GM12873 (cell line): ENCODE measurements at regions not wholly inside any gene's neighbourhood (a gene's known extent, or its start where the extent isn't known, plus 50 kb on each side); places are given as distances from the start of the nearest gene placed in this dataset.

Experiments
- TF ChIP-seq, protein P1 (sequence below): IDR thresholded peaks from 2 replicates; pipeline ENCODE4 v1.5.1; 2012; ENCODE audit warnings: low read depth, mild to moderate bottlenecking, moderate library complexity, low read length, control low read depth; ENCODE audit not compliant: insufficient read depth; ENCODE audit errors: missing control alignments

DNA sequence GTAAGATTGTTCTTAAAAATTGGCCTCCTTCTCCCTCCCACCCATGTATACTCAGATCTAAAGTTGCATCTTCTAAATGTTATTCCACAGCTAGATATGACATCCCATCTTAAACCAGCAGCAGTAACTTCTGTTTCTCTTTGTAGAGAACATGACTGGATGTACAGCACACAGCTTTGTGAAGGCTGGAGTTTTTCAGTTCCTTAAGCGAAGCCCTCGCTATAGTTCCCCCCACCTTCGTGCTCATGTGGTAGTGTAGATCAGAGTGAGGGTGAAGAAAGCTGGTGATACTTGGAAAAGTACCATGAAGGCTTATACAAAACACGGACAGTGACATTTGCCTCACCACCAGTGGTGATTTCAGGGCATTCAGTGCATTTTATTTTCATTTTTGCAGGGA is 137.5 kb downstream of the MAT2B start:
- TF ChIP-seq, protein P1, sequence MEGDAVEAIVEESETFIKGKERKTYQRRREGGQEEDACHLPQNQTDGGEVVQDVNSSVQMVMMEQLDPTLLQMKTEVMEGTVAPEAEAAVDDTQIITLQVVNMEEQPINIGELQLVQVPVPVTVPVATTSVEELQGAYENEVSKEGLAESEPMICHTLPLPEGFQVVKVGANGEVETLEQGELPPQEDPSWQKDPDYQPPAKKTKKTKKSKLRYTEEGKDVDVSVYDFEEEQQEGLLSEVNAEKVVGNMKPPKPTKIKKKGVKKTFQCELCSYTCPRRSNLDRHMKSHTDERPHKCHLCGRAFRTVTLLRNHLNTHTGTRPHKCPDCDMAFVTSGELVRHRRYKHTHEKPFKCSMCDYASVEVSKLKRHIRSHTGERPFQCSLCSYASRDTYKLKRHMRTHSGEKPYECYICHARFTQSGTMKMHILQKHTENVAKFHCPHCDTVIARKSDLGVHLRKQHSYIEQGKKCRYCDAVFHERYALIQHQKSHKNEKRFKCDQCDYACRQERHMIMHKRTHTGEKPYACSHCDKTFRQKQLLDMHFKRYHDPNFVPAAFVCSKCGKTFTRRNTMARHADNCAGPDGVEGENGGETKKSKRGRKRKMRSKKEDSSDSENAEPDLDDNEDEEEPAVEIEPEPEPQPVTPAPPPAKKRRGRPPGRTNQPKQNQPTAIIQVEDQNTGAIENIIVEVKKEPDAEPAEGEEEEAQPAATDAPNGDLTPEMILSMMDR = no peak

DNA sequence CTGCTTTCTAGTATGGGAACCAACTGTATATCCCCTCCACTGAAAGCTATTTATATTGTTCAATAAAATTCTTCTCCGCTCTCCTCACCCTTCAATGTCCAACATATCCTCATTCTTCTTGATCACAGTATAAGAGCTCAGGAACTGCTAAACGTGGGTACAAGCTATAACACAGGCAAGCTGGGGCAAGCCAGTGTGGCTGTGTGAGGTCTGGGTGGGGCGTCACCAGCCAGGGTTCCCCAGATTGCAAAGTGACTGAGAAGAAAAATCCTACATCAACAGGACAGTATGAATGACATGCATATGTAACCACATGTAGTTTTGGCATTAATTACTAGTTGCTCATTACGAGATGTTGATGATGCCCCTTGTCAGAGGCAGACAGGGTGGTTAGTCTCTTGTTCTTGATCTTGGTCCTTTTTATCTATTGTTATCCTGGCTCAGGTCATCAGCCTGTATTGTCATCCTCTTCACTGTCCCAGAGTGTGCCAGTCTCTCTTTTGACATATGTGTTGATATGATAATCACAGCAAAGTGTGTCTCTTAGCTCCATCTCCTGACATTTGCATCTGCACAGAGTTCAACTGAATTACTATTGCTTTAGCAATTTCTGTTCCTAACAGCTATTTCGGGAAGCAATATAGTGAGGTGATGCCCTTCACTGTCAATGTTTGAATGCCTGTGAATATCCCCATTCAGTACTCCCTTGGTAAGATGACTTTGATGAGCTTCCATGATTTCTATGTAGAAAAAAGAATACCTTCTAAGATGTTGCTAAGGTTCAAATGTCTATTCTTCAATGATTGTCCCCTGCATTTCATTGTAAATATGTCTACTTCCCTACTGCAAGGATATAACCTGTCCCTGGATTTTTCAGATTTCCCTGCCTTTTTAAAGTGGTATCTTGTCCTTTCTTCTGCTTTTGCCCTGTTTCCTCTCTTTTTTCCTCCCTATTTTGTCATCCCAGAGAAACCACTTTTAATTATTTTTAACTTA is 140.3 kb downstream of the MAT2B start:
- TF ChIP-seq, protein P1 = no peak

DNA sequence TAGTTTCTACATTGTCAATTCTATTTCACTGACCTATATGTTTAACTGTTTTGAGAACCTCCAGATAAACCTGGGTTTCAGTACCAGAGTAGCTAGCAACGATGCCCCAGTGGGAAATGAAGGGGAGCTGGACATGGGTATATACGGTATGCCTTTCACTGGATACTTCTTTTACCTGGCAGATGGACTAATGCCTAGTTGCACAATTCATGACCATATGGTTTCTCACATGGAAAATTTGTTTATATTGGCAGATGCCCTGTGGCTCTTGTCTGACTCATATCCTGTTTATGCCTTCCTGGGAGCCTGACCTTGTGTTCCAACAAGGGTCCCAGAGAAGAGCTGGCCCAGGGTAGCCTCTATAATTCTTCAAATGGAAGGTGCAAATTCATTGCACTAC is 144.1 kb downstream of the MAT2B start:
- TF ChIP-seq, protein P1 = no peak

DNA sequence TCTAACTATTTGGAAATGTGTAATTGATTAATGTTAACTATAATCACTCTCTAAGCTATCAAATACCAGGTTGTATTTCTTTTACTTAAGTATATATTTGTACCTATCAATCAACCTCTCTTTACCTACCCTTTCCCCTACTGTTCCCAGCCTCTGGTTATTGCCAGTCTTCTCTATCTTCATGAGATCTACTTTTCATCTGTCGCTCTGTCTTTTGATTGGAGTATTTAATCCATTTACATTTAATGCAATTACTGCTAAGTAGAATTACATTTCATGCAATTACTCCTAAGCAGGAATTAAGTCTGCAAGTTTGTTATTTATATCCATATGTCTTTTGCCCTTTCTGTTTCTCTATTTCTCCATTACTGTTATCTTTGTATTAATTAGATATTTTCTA is 148.1 kb downstream of the MAT2B start:
- TF ChIP-seq, protein P1 = no peak

DNA sequence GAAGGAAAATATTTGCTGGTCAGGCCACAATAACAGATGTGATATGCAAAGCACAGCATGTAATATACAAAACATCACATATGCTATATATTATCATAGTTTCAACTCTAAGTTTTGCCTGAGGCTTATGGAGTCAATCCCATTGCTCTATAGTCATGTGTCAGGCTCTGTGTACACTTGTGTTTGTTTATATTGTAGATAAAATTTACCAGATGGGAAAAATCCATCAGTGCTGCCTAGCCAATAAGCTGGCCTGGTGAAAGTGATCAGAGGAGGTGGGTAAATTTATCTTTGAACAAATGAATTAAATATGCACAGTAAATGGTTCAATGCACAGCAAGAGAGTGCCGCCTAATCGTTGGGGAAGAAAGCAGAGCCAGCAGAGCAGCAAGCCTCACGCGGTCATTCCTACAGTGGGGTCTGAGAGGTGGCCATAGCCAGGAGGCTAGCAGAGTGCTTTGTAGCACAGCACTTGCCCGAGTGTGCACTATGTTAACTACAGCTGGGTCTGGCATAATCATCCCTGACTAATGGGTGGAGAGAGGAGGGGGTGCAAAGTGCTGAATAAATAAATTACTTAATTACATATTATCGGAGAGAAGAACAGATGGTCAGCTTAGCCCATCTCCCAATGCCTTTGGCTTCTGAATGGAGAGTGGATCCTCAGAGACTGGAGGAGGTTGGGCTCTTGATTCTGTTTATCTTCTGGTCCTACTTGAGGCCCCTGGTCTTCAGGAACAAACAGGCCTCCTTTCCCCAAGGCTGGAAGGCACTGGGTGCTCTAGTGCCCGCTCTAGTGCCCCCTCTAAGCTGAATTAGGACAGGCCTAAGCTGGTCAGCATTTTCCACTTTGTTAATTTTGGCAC is 153.5 kb downstream of the MAT2B start:
- TF ChIP-seq, protein P1 = no peak

DNA sequence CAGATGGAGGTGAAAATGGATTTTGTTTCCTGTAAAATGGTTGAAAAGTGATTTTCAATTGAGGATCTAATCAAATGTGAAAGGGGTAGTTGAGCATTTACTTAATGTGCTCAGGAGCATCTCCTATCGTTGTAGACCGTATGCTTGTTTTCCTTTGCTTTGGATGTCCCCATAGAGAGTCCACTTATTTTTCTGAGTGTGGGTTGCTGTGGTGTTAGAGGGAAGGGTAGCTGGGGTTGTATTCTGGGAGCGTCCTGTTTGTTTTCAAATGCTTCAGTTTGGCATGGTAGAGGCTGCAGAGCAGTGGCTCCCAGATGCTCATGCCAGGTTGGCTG is 154.1 kb downstream of the MAT2B start:
- TF ChIP-seq, protein P1 = no peak

DNA sequence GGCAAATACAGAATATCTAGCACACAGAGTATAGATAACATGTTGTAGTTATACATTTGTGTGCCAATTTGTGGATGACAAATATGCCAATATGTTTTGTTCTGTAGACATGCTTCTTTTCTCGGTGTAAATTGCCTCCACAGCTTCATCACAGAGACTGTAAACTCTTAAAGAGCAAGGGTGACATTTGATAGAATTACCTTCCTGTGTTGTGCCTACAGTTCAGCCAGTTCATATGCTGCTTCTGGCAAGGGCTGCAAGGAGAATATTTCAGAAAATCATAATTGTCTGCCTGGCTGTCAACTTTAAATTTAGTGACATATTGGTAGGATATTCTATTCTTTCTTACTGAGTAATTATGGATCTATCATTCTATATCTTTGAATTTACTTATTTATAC is 155.1 kb downstream of the MAT2B start:
- TF ChIP-seq, protein P1 = no peak
